H9 (cell line): ENCODE measurements at regions not wholly inside any gene's neighbourhood (a gene's known extent, or its start where the extent isn't known, plus 50 kb on each side); places are given as distances from the start of the nearest gene placed in this dataset.

Source experiments
- DNase-seq: peaks from one replicate; pipeline ENCODE4 v3.0.0-alpha.2; 2017
- H2AFZ ChIP-seq: one replicate; pipeline ENCODE4 v1.6.1; 2013; ENCODE audit warnings: mild to moderate bottlenecking, low read length, control low read depth, moderate library complexity
- H2AK5ac ChIP-seq: 2 replicates; pipeline ENCODE4 v1.6.1; 2013; ENCODE audit warnings: low read length, control low read depth, mixed read lengths; ENCODE audit not compliant: insufficient read length
- H2BK120ac ChIP-seq: one replicate; pipeline ENCODE4 v1.6.1; 2013; ENCODE audit warnings: low read depth, mild to moderate bottlenecking, low read length, control low read depth, inconsistent platforms; ENCODE audit not compliant: poor library complexity, severe bottlenecking
- H2BK12ac ChIP-seq: 2 replicates; pipeline ENCODE4 v1.6.1; 2013; ENCODE audit warnings: low read length, control low read depth, mixed read lengths, low read depth; ENCODE audit not compliant: insufficient read length
- H2BK15ac ChIP-seq: 2 replicates; pipeline ENCODE4 v1.6.1; 2013; ENCODE audit warnings: low read depth, low read length, control low read depth
- H2BK20ac ChIP-seq: one replicate; pipeline ENCODE4 v1.6.1; 2013; ENCODE audit warnings: low read depth, mild to moderate bottlenecking, low read length, control low read depth, inconsistent platforms; ENCODE audit not compliant: poor library complexity, severe bottlenecking
- H2BK5ac ChIP-seq: 2 replicates; pipeline ENCODE4 v1.6.1; 2013; ENCODE audit warnings: low read length, control low read depth, mixed read lengths; ENCODE audit not compliant: insufficient read length
- H3K14ac ChIP-seq: 2 replicates; pipeline ENCODE4 v1.6.1; 2013; ENCODE audit warnings: low read length, control low read depth; ENCODE audit not compliant: insufficient read depth
- H3K18ac ChIP-seq: 2 replicates; pipeline ENCODE4 v1.6.1; 2013; ENCODE audit warnings: low read depth, mild to moderate bottlenecking, mixed read lengths, low read length, control low read depth; ENCODE audit not compliant: insufficient read length
- H3K23ac ChIP-seq: 2 replicates; pipeline ENCODE4 v1.6.1; 2013; ENCODE audit warnings: low read length, control low read depth, mixed read lengths, low read depth; ENCODE audit not compliant: insufficient read length
- H3K23me2 ChIP-seq: 2 replicates; pipeline ENCODE4 v1.6.1; 2013; ENCODE audit warnings: low read depth, mild to moderate bottlenecking, mixed read lengths, low read length, control low read depth; ENCODE audit not compliant: insufficient read length, poor library complexity, severe bottlenecking
- H3K27ac ChIP-seq: 2 replicates; pipeline ENCODE4 v1.5.1; 2013; ENCODE audit warnings: low read length, control low read depth, mixed read lengths, low read depth; ENCODE audit not compliant: insufficient read length
- H3K27me3 ChIP-seq: 2 replicates; pipeline ENCODE4 v1.6.1; 2013; ENCODE audit warnings: low read length, control low read depth, inconsistent platforms; ENCODE audit not compliant: insufficient read depth
- H3K4ac ChIP-seq: 2 replicates; pipeline ENCODE4 v1.6.1; 2013; ENCODE audit warnings: low read depth, mild to moderate bottlenecking, control low read depth, inconsistent platforms, low read length, moderate library complexity
- H3K4me1 ChIP-seq: 2 replicates; pipeline ENCODE4 v1.6.1; 2013; ENCODE audit warnings: low read length, control low read depth, inconsistent platforms; ENCODE audit not compliant: insufficient read depth
- H3K4me2 ChIP-seq: 2 replicates; pipeline ENCODE4 v1.6.1; 2013; ENCODE audit warnings: low read length, control low read depth, mixed read lengths; ENCODE audit not compliant: insufficient read length, insufficient read depth
- H3K56ac ChIP-seq: 2 replicates; pipeline ENCODE4 v1.6.1; 2013; ENCODE audit warnings: low read depth, mild to moderate bottlenecking, mixed read lengths, low read length, control low read depth; ENCODE audit not compliant: insufficient read length
- H3K79me1 ChIP-seq: 2 replicates; pipeline ENCODE4 v1.6.1; 2013; ENCODE audit warnings: low read depth, mild to moderate bottlenecking, moderate library complexity, low read length, control low read depth, inconsistent platforms; ENCODE audit not compliant: insufficient read depth, poor library complexity, severe bottlenecking
- H3K79me2 ChIP-seq: 2 replicates; pipeline ENCODE4 v1.6.1; 2013; ENCODE audit warnings: low read length, control low read depth, inconsistent platforms; ENCODE audit not compliant: insufficient read depth
- H3K9ac ChIP-seq: 2 replicates; pipeline ENCODE4 v1.6.1; 2013; ENCODE audit warnings: low read length, control low read depth, mixed read lengths; ENCODE audit not compliant: insufficient read length; ENCODE audit errors: extremely low read depth
- H3K9me3 ChIP-seq: one replicate; pipeline ENCODE4 v1.6.1; 2013; ENCODE audit warnings: low read depth, low read length, inconsistent platforms; ENCODE audit not compliant: control insufficient read depth
- H3T11ph ChIP-seq: one replicate; pipeline ENCODE4 v1.6.1; 2013; ENCODE audit warnings: mild to moderate bottlenecking, low read length, control low read depth, inconsistent platforms
- H4K20me1 ChIP-seq: one replicate; pipeline ENCODE4 v1.6.1; 2013; ENCODE audit not compliant: control insufficient read depth, insufficient read length, insufficient read depth
- H4K5ac ChIP-seq: 2 replicates; pipeline ENCODE4 v1.6.1; 2013; ENCODE audit warnings: low read depth, mild to moderate bottlenecking, mixed read lengths, low read length, control low read depth; ENCODE audit not compliant: insufficient read length
- H4K8ac ChIP-seq: replicated peaks from 2 replicates; pipeline ENCODE4 v1.6.1; 2013; ENCODE audit warnings: low read length, control low read depth, mixed read lengths, low read depth; ENCODE audit not compliant: insufficient read length
- H4K91ac ChIP-seq: 2 replicates; pipeline ENCODE4 v1.6.1; 2013; ENCODE audit warnings: low read depth, mild to moderate bottlenecking, moderate library complexity, mixed read lengths, low read length, control low read depth; ENCODE audit not compliant: insufficient read length
- H3K27ac Mint-ChIP-seq, 3 experiments: 2 replicates in 2 of 3; 3 replicates in 1 of 3; pipeline ENCODE4 v1.8.0; 2020 to 2021; ENCODE audit warnings: mixed read lengths in 3 of 3, mild to moderate bottlenecking in 1 of 3, moderate library complexity in 1 of 3
- H3K27me3 Mint-ChIP-seq: 2 replicates; pipeline ENCODE4 v1.8.0; 2021; ENCODE audit warnings: low read depth, mild to moderate bottlenecking, moderate library complexity, mixed read lengths
- H3K36me3 Mint-ChIP-seq, 3 experiments: 2 replicates in 2 of 3; 3 replicates in 1 of 3; pipeline ENCODE4 v1.8.0; 2020 to 2021; ENCODE audit warnings: low read depth in 3 of 3, mixed read lengths in 3 of 3; ENCODE audit not compliant: insufficient read depth in 1 of 3
- H3K4me1 Mint-ChIP-seq, 2 experiments: 2 replicates each; pipeline ENCODE4 v1.8.0; 2020; ENCODE audit warnings: mixed read lengths in 2 of 2
- H3K4me3 Mint-ChIP-seq, 2 experiments: 2 replicates in 1 of 2; 3 replicates in 1 of 2; pipeline ENCODE4 v1.8.0; 2020 to 2021; ENCODE audit warnings: mild to moderate bottlenecking in 2 of 2, mixed read lengths in 2 of 2, moderate library complexity in 1 of 2
- H3K9me3 Mint-ChIP-seq, 2 experiments: 2 replicates in 1 of 2; 3 replicates in 1 of 2; pipeline ENCODE4 v1.8.0; 2020; ENCODE audit warnings: mild to moderate bottlenecking in 2 of 2, mixed read lengths in 2 of 2, moderate library complexity in 1 of 2
- CTCF ChIP-seq: fragments of 200-600 bp; sonication (generic); conservative IDR thresholded peaks from 3 replicates; pipeline ENCODE4 v1.8.0; 2021; ENCODE audit warnings: antibody characterized with exemption, mild to moderate bottlenecking
- WGBS: extraction: QIAGEN DNeasy Blood & Tissue Kit; methylation state at CpG from one replicate; pipeline ENCODE4 v1.1.7; 2013; ENCODE audit warnings: missing lambda C conversion rate, low lambda C conversion rate, mixed read lengths; ENCODE audit not compliant: insufficient read length; ENCODE audit errors: extremely low coverage; 5-methylcytosine and 5-hydroxymethylcytosine counted together

DNA sequence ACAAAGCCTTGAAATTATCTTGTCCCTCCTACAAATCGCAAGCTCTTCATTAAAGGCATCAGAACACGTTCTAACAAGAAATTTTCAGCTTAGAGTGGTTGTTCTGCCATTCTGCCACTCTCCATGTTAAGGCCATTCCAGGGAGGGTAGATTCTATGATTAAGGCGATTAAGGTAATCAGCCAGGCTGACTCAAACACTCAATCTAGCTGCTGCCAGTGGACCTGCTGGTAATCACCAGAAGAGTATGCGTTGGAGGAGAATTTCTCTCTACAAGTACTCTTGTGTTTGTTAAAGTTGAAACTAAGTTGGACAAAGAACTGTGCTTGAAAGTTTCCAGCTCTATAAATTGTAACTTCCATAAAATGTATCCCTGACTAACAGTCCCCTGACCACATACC, 149.2 kb upstream of the COL1A2 start:
- no CpG with 5 or more reads among the region's 4 CpGs for WGBS

More for the DNA sequence above, 149.2 kb upstream of the COL1A2 start:
- Mint-ChIP-seq H3K36me3 (no peaks in the 10 kb centered on the region), H3K9me3 (no peaks in the 10 kb centered on the region), H3K4me3 (no peak overlapping the region), H3K27ac (no peak overlapping the region), H3K4me1 (no peaks in the 10 kb centered on the region), H3K27me3 (peaks cover 39% of the 10 kb centered on the region)
- TF ChIP-seq CTCF = no peak
- H4K8ac ChIP-seq = no peak overlapping the region
- H2BK20ac ChIP-seq = no peak overlapping the region
- H2BK15ac ChIP-seq = no peak overlapping the region
- H3K23ac ChIP-seq = no peak overlapping the region
- no peak overlapping the region for H4K5ac ChIP-seq
- H3K23me2 ChIP-seq = no peaks in the 10 kb centered on the region
- no peak overlapping the region for H2BK120ac ChIP-seq
- H3K9ac ChIP-seq = no peak overlapping the region
- H4K20me1 ChIP-seq = no peaks in the 10 kb centered on the region
- H3K79me1 ChIP-seq = no peaks in the 10 kb centered on the region
- no peaks in the 10 kb centered on the region for H3K4me1 ChIP-seq
- H3K14ac ChIP-seq = no peak overlapping the region
- no peak overlapping the region for H3T11ph ChIP-seq
- no peaks in the 10 kb centered on the region for H3K9me3 ChIP-seq
- H3K4ac ChIP-seq = no peak overlapping the region
- no peak for DNase-seq
- no peak overlapping the region for H3K56ac ChIP-seq
- H3K27ac ChIP-seq = no peak overlapping the region
- H3K4me2 ChIP-seq = no peak overlapping the region
- no peaks in the 10 kb centered on the region for H3K27me3 ChIP-seq
- H2AFZ ChIP-seq = no peak overlapping the region
- no peak overlapping the region for H2BK12ac ChIP-seq
- no peak overlapping the region for H2BK5ac ChIP-seq
- no peaks in the 10 kb centered on the region for H3K79me2 ChIP-seq
- no peak overlapping the region for H2AK5ac ChIP-seq
- no peak overlapping the region for H3K18ac ChIP-seq
- no peak overlapping the region for H4K91ac ChIP-seq
